Thyroid gland (tissue), 4 donors: ENCODE measurements at regions not wholly inside any gene's neighbourhood (a gene's known extent, or its start where the extent isn't known, plus 50 kb on each side); places are given as distances from the start of the nearest gene placed in this dataset.
"Not testable (repeated sequence)": the region's sequence is repeated elsewhere in the genome, so short reads cannot be mapped to it uniquely, and the experiment has no call there.

Experiments used
- DNase-seq, 2 donors: peaks; one replicate each; pipeline ENCODE4 v3.0.0-alpha.2; 2019
- H3K27ac ChIP-seq, 3 donors: fragments of 200-600 bp; sonication (generic); 1 replicate in 2 of 3; 2 replicates in 1 of 3; pipeline ENCODE4 v1.5.1; 2016 to 2019; ENCODE audit warnings: mild to moderate bottlenecking in 1 of 3, moderate library complexity in 1 of 3
- H3K27me3 ChIP-seq: fragments of 200-600 bp; sonication (generic); one replicate; pipeline ENCODE4 v1.5.1; 2019
- H3K36me3 ChIP-seq, 2 donors: fragments of 200-600 bp; sonication (generic); one replicate each; pipeline ENCODE4 v1.5.1; 2016 to 2019
- H3K4me1 ChIP-seq, 2 donors: fragments of 200-600 bp; sonication (generic); one replicate each; pipeline ENCODE4 v1.5.1; 2017 to 2019
- H3K4me3 ChIP-seq, 3 donors: fragments of 200-600 bp; sonication (generic); replicated peaks in 1 of 3; 1 replicate in 2 of 3; 2 replicates in 1 of 3; pipeline ENCODE4 v1.5.1; 2016; ENCODE audit warnings: mild to moderate bottlenecking in 1 of 3
- H3K9me3 ChIP-seq: fragments of 200-600 bp; sonication (generic); one replicate; pipeline ENCODE4 v1.5.1; 2017
- CTCF ChIP-seq, 6 experiments: fragments of 200-600 bp in 3 of 6; fragments of 450-650 bp in 3 of 6; sonication (generic) in 3 of 6; IDR thresholded peaks; one replicate each; pipeline ENCODE4 v1.5.1; 2016 to 2019; ENCODE audit warnings: antibody characterized with exemption in 6 of 6, mild to moderate bottlenecking in 2 of 6, inconsistent platforms in 1 of 6, moderate library complexity in 1 of 6
- POLR2A ChIP-seq, 2 donors: fragments of 450-650 bp; IDR thresholded peaks; one replicate each; pipeline ENCODE4 v1.6.1; 2017; ENCODE audit warnings: antibody characterized with exemption in 2 of 2, mild to moderate bottlenecking in 2 of 2, moderate library complexity in 1 of 2
- WGBS, 2 donors: methylation state at CpG; one replicate each; pipeline ENCODE4 v1.1.5; 2017; 5-methylcytosine and 5-hydroxymethylcytosine counted together
- intact Hi-C: fragments of 100-400 bp; cut with DNase I; formaldehyde crosslinking; loops from one replicate; pipeline ENCODE4 v1.15.1; 2023

- intact Hi-C loops = no loop called here
- no peak for DNase-seq
- Histone ChIP-seq H3K27ac (no peak overlapping the region), H3K36me3 (no peaks in the 10 kb centered on the region), H3K27me3 (no peaks in the 10 kb centered on the region), H3K4me3 (no peak overlapping the region), H3K9me3 (no peaks in the 10 kb centered on the region), H3K4me1 (no peaks in the 10 kb centered on the region)
- 69 to 71% methylated on average over 3 of the region's 3 CpGs for WGBS, 2 donors
- TF ChIP-seq POLR2A (IDR thresholded peaks at IDR 0.05) = no peak
- no peak for TF ChIP-seq CTCF (IDR thresholded peaks at IDR 0.05)
Observed at GRCh38 chr20:22962567-22963439, 72.3 kb upstream of the SSTR4 start.

- no peak for DNase-seq
- Histone ChIP-seq H3K36me3 (no peaks in the 10 kb centered on the region), H3K27ac (no peak overlapping the region), H3K9me3 (no peaks in the 10 kb centered on the region), H3K27me3 (no peaks in the 10 kb centered on the region), H3K4me1 (no peaks in the 10 kb centered on the region), H3K4me3 (no peak overlapping the region)
- intact Hi-C loops = no loop called here
- TF ChIP-seq CTCF (IDR thresholded peaks at IDR 0.05) (no peak), POLR2A (IDR thresholded peaks at IDR 0.05) (no peak)
- WGBS, 2 donors = 66 to 69% methylated on average over 3 of the region's 3 CpGs
Observed at GRCh38 chr20:22963581-22963980, 71.5 kb upstream of the SSTR4 start.

- 76 to 83% methylated on average over 4 of the region's 4 CpGs for WGBS, 2 donors
- DNase-seq = no peak
- Histone ChIP-seq H3K4me3 (no peak overlapping the region), H3K36me3 (no peaks in the 10 kb centered on the region), H3K27ac (no peak overlapping the region), H3K4me1 (no peaks in the 10 kb centered on the region), H3K9me3 (no peaks in the 10 kb centered on the region), H3K27me3 (no peaks in the 10 kb centered on the region)
- intact Hi-C loops = no loop called here
- TF ChIP-seq CTCF (IDR thresholded peaks at IDR 0.05) (no peak), POLR2A (IDR thresholded peaks at IDR 0.05) (no peak)
Observed at GRCh38 chr20:22966787-22967464, 68.2 kb upstream of the SSTR4 start.

DNA sequence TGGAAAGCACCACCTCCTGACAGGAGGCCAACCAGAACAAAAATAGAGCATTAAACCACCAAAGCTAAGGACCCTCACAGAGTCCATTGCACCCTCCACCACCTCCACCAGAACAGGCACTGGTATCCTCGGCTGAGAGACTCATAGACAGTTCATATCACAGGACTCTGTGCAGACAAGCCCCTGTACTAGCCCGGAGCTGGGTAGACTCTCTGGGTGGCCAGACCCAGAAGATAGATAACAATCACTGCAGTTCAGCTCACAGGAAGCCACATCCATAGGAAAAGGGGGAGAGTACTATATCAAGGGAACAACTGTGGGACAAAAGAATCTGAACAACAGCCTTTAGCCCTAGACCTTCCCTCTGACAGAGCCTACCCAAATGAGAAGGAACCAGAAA lies 67.4 kb upstream of the SSTR4 start:
- intact Hi-C loops = not testable (repeated sequence)

GRCh38 chr20:22969031-22969430 lies 66.1 kb upstream of the SSTR4 start:
- H3K27me3 ChIP-seq, DNase-seq, intact Hi-C loops, H3K4me1 ChIP-seq, H3K9me3 ChIP-seq, H3K27ac ChIP-seq, H3K4me3 ChIP-seq, H3K36me3 ChIP-seq: not testable (repeated sequence)
- WGBS, 2 donors = 68 to 76% methylated on average over 1 of the region's 1 CpG

More for the DNA sequence above, 67.4 kb upstream of the SSTR4 start:
- H3K9me3 ChIP-seq, H3K27ac ChIP-seq, DNase-seq, H3K4me1 ChIP-seq, H3K36me3 ChIP-seq, H3K27me3 ChIP-seq, H3K4me3 ChIP-seq: not testable (repeated sequence)
- WGBS, 2 donors = 53 to 63% methylated on average over 2 of the region's 2 CpGs

GRCh38 chr20:22971077-22971476 lies 64.0 kb upstream of the SSTR4 start:
- H3K27me3 ChIP-seq, intact Hi-C loops, H3K27ac ChIP-seq, DNase-seq, H3K36me3 ChIP-seq, H3K9me3 ChIP-seq, H3K4me3 ChIP-seq, H3K4me1 ChIP-seq: not testable (repeated sequence)
- 75 to 76% methylated on average over 2 of the region's 2 CpGs for WGBS, 2 donors
